DOHH2 (cell line): ENCODE measurements at regions not wholly inside any gene's neighbourhood (a gene's known extent, or its start where the extent isn't known, plus 50 kb on each side); places are given as distances from the start of the nearest gene placed in this dataset.

Source experiments
- H3F3A ChIP-seq: fragments of 200-600 bp; sonication (generic), shearing (Covaris generic); 2 replicates; pipeline ENCODE4 v1.6.0; 2016; ENCODE audit warnings: antibody characterized with exemption, mild to moderate bottlenecking; ENCODE audit not compliant: control insufficient read depth, insufficient read depth
- H3K27ac ChIP-seq: fragments of 200-600 bp; sonication (generic); 2 replicates; pipeline ENCODE4 v1.5.1; 2014; ENCODE audit warnings: low read depth, mild to moderate bottlenecking, low read length, moderate library complexity
- H3K27me3 ChIP-seq: fragments of 200-600 bp; sonication (generic); 2 replicates; pipeline ENCODE4 v1.6.1; 2014; ENCODE audit warnings: mild to moderate bottlenecking, low read length, mixed read lengths; ENCODE audit not compliant: control insufficient read depth
- H3K36me3 ChIP-seq: fragments of 200-600 bp; sonication (generic); 2 replicates; pipeline ENCODE4 v1.6.1; 2014; ENCODE audit warnings: mild to moderate bottlenecking, low read length, moderate library complexity, mixed read lengths; ENCODE audit not compliant: control insufficient read depth
- H3K4me1 ChIP-seq: fragments of 200-600 bp; sonication (generic); 2 replicates; pipeline ENCODE4 v1.6.1; 2014; ENCODE audit warnings: mild to moderate bottlenecking, low read length, mixed read lengths; ENCODE audit not compliant: control insufficient read depth
- H3K4me2 ChIP-seq: fragments of 200-600 bp; sonication (generic); 2 replicates; pipeline ENCODE4 v1.6.0; 2014; ENCODE audit warnings: mild to moderate bottlenecking, low read length, moderate library complexity
- H3K4me3 ChIP-seq: fragments of 200-600 bp; sonication (generic); 2 replicates; pipeline ENCODE4 v1.5.1; 2014; ENCODE audit warnings: mild to moderate bottlenecking, low read length, mixed read lengths
- H3K79me2 ChIP-seq: fragments of 200-600 bp; sonication (generic); 2 replicates; pipeline ENCODE4 v1.6.1; 2014; ENCODE audit warnings: mild to moderate bottlenecking, low read length, mixed read lengths; ENCODE audit not compliant: control insufficient read depth
- H3K9me2 ChIP-seq: fragments of 200-600 bp; sonication (generic); replicated peaks from 2 replicates; pipeline ENCODE4 v1.6.1; 2014; ENCODE audit warnings: mild to moderate bottlenecking, low read length, mixed read lengths; ENCODE audit not compliant: control insufficient read depth
- H3K9me3 ChIP-seq: fragments of 200-600 bp; sonication (generic); 2 replicates; pipeline ENCODE4 v1.6.1; 2014; ENCODE audit warnings: antibody characterized with exemption, low read length, mixed read lengths; ENCODE audit not compliant: control insufficient read depth, insufficient read depth
- H4K20me1 ChIP-seq: fragments of 200-600 bp; sonication (generic); 2 replicates; pipeline ENCODE4 v1.6.0; 2014; ENCODE audit warnings: low read depth, mild to moderate bottlenecking, antibody characterized with exemption, low read length, moderate library complexity; ENCODE audit not compliant: control insufficient read depth, insufficient read depth
- EZH2phosphoT487 ChIP-seq: fragments of 200-600 bp; sonication (generic); IDR thresholded peaks from 2 replicates; pipeline ENCODE4 v1.6.1; 2017; ENCODE audit warnings: borderline replicate concordance, mild to moderate bottlenecking, antibody characterized with exemption, low read length, moderate library complexity, mixed read lengths
- TF ChIP-seq, protein P1 (sequence below): fragments of 200-600 bp; sonication (generic); IDR thresholded peaks from one replicate; pipeline ENCODE4 v1.5.1; 2014; ENCODE audit warnings: antibody characterized with exemption, mild to moderate bottlenecking, low read depth, low read length; ENCODE audit not compliant: poor library complexity, severe bottlenecking

GRCh38 chr18:11296946-11297345 lies 147.6 kb upstream of the PIEZO2 start:
- Histone ChIP-seq H3K27me3 (no peaks in the 10 kb centered on the region), H3K4me3 (no peak overlapping the region), H3K79me2 (no peaks in the 10 kb centered on the region), H3K9me3 (no peaks in the 10 kb centered on the region), H3K27ac (no peak overlapping the region), H3F3A (no peaks in the 10 kb centered on the region), H3K9me2 (no peaks in the 10 kb centered on the region), H3K36me3 (no peaks in the 10 kb centered on the region), H4K20me1 (no peaks in the 10 kb centered on the region), H3K4me1 (no peaks in the 10 kb centered on the region), H3K4me2 (no peak overlapping the region)
- TF ChIP-seq, protein P1, sequence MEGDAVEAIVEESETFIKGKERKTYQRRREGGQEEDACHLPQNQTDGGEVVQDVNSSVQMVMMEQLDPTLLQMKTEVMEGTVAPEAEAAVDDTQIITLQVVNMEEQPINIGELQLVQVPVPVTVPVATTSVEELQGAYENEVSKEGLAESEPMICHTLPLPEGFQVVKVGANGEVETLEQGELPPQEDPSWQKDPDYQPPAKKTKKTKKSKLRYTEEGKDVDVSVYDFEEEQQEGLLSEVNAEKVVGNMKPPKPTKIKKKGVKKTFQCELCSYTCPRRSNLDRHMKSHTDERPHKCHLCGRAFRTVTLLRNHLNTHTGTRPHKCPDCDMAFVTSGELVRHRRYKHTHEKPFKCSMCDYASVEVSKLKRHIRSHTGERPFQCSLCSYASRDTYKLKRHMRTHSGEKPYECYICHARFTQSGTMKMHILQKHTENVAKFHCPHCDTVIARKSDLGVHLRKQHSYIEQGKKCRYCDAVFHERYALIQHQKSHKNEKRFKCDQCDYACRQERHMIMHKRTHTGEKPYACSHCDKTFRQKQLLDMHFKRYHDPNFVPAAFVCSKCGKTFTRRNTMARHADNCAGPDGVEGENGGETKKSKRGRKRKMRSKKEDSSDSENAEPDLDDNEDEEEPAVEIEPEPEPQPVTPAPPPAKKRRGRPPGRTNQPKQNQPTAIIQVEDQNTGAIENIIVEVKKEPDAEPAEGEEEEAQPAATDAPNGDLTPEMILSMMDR, result no peak
- TF ChIP-seq EZH2phosphoT487, result no peak

GRCh38 chr18:11293794-11294193 lies 144.4 kb upstream of the PIEZO2 start:
- Histone ChIP-seq H3K4me2 (no peak overlapping the region), H3F3A (no peaks in the 10 kb centered on the region), H3K27me3 (no peaks in the 10 kb centered on the region), H3K4me1 (no peaks in the 10 kb centered on the region), H3K9me2 (no peaks in the 10 kb centered on the region), H4K20me1 (no peaks in the 10 kb centered on the region), H3K27ac (no peak overlapping the region), H3K79me2 (no peaks in the 10 kb centered on the region), H3K9me3 (no peaks in the 10 kb centered on the region), H3K36me3 (no peaks in the 10 kb centered on the region), H3K4me3 (no peak overlapping the region)
- TF ChIP-seq, protein P1, result no peak
- TF ChIP-seq EZH2phosphoT487, result no peak

DNA sequence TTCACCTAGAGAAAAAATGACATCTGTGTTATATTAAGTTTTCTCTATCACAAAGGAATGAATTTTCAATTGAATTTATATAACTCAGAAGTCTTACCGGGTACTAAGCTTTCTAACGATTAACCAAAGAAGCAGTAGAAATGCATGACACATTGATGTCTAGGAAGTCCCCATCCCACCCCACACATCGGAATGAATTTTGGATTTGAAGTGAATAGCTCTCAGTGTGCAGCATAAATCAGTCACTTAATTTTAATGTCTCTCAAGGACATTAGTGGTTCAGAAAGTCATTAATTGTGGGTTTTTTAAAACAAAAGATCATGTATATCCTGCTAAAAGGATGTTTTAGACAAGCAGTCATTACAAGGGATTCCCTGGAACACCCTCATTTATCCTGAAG lies 141.4 kb upstream of the PIEZO2 start:
- TF ChIP-seq EZH2phosphoT487, result no peak
- TF ChIP-seq, protein P1, result no peak

DNA sequence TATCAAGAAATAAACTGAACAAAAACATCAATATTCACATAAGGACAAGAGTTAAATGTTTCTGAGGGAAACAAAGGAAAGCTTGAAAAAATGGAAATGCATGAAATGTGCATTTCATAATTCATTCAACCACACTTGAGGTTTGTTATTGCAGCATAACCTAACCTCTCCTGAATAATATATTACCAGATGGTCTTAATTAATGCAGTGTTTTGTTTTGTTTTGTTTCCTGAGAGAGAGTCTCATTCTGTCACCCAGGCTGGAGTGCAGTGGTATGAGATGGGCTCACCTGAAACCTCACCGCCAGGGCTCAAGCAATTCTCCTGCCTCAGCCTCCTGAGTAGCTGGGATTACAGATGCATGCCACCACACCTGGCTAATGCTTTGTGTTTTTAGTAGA lies 139.9 kb upstream of the PIEZO2 start:
- Histone ChIP-seq H3K9me2 (no peaks in the 10 kb centered on the region), H3K36me3 (no peaks in the 10 kb centered on the region), H3F3A (no peaks in the 10 kb centered on the region), H3K9me3 (no peaks in the 10 kb centered on the region), H3K4me3 (no peak overlapping the region), H3K4me1 (no peaks in the 10 kb centered on the region), H4K20me1 (no peaks in the 10 kb centered on the region), H3K27me3 (no peaks in the 10 kb centered on the region), H3K4me2 (no peak overlapping the region), H3K27ac (no peak overlapping the region), H3K79me2 (no peaks in the 10 kb centered on the region)
- TF ChIP-seq EZH2phosphoT487, result no peak
- TF ChIP-seq, protein P1, result no peak

More for the DNA sequence above, 141.4 kb upstream of the PIEZO2 start:
- Histone ChIP-seq H3K9me3 (no peaks in the 10 kb centered on the region), H3K4me1 (no peaks in the 10 kb centered on the region), H3K4me2 (no peak overlapping the region), H3K27me3 (no peaks in the 10 kb centered on the region), H3K4me3 (no peak overlapping the region), H4K20me1 (no peaks in the 10 kb centered on the region), H3F3A (no peaks in the 10 kb centered on the region), H3K79me2 (no peaks in the 10 kb centered on the region), H3K36me3 (no peaks in the 10 kb centered on the region), H3K27ac (no peak overlapping the region), H3K9me2 (no peaks in the 10 kb centered on the region)
